ENCODE measurements at regions not wholly inside any gene's neighbourhood (a gene's known extent, or its start where the extent isn't known, plus 50 kb on each side); places are given as distances from the start of the nearest gene placed in this dataset.
"Not testable (repeated sequence)": the region's sequence is repeated elsewhere in the genome, so short reads cannot be mapped to it uniquely, and the experiment has no call there.

DNA sequence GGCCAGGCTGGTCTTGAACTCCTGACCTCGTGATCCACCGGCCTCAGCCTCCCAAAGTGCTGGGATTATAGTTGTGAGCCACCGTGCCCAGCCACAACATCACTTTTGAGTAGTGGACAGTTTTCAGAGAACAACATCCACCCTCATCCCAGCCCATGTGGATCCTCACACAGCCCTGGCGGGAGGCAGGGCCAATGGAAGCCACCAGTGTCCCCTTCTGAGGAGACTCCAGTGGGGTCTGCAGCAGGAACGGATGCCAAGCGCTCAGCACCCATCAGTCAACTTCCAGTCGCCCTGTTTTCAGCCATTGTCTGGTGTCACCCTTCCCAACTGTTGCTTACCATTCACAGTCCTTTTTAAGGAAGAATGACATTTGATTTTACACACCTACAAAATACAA is 302.5 kb downstream of the BCL2L11 start:
- not testable (repeated sequence) for DNase-seq

DNA sequence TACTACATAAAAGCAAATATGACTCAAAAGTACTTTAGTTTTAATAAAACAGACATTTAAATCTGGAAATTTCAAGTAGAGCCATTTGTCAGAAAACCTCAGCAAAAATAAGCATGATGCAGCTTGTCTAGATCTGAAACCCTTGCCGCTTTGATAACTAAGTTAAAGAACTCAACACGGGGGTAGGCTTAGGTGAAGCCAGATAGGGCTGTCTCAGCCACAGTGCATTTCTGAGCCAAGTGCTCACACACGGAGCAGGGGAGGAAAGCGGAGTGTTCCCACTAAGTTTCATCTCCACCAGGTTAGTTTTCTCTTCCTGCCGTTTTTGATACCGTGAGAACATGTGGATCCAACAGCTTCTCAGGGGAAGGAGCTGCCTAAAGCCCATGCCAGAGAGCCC is 303.5 kb downstream of the BCL2L11 start:
- DNase-seq, result not testable (repeated sequence)

DNA sequence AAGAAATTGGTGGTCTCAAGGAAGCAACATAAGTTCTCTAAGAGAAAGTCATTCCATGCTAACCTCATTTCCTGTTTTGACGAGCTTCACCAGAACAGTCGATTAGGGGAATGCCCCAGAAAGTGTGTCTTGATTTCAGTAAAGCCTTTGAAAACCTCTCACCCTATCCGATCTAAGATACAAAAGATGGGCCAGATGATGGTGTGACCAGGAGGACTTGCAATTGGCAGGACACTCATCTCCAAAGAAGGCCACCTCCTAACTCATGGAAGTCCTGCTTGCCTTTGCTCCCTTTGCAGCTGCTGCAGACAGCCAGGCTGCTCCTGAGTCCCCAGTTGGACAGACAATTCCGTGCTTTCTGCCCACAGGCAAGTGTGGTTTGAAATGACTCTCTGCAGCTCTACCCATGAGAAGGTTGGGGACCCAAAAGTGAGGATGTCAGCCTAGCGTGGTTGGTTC is 304.2 kb downstream of the BCL2L11 start:
- DNase-seq, result not testable (repeated sequence)

DNA sequence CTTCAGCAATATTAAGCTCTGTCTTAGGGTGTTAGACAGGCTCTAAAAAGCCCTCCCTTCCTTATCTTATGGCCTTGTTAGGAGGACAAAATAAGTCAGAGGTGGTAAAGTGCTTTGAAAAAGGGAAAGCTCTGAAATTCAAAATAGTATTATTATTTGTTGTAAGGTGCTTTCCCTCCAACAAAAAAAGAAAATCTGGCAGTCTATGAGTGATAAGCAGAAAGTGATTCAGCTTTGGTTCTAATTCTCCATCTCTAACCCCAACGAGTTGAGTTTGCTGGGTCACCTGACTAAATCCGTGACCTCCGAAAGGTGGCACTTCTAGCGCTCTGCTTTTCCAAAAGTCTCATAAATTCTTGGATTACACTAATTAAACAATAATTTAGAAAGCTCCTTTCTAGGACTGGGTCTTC is 305.1 kb downstream of the BCL2L11 start:
- DNase-seq, result not testable (repeated sequence)

DNA sequence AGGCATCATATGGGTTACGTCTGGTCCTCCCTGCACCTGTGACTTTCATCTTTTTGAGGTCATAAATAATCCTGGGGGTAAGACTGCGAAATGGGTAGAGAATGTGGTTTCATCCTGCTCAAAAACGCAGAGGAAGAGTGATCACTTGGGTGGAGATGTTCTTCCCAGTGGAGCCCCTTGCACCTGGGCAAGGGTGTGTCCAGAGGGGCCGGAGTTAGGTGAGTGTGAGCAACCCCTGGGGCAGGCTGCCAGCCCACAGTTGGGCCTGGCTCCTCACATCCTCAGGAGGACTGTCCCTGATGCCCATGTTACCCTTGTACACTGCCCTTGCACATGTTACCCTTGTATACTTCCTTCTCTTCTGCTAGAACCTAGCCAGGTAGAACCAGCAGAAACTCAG is 306.6 kb downstream of the BCL2L11 start:
- DNase-seq, result not testable (repeated sequence)

DNA sequence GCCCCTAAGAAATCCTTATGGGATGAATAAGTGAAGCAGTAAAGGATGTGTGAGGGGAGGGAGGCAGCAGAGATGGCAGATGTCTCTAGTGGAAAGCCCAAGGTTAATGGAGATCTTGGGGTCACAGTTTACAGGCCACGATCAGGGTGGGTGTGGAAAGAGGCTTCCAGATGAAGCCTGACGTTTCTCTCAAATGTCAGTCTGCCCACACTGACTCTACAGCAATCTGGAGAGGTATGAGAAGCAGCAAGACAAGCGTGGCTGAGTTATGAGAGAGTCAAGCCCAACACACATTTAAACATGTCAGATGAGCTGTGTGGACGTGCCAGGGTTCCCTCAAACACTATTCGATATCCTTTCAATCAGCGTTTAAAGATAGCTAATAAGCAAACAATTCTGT is 308.2 kb downstream of the BCL2L11 start:
- DNase-seq, result not testable (repeated sequence)

DNA sequence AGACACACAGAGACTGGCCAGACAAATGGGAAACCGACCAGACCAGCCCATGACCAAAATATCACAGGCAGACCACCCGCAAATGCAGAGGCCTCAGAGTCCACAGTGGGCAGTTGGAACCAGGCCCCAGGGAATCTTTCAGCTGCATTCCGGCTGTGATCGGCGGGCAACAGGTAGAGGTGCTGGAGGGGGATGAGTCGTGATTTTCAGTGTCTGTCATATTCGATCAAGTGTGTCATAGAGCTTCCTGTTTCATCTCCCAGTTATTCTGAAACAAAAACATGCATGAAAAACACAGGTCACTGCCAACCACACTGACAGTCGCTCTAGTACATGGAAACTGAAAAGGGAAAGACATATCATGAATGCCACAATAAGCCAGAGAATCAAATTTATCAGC is 308.6 kb downstream of the BCL2L11 start:
- DNase-seq, result not testable (repeated sequence)

DNA sequence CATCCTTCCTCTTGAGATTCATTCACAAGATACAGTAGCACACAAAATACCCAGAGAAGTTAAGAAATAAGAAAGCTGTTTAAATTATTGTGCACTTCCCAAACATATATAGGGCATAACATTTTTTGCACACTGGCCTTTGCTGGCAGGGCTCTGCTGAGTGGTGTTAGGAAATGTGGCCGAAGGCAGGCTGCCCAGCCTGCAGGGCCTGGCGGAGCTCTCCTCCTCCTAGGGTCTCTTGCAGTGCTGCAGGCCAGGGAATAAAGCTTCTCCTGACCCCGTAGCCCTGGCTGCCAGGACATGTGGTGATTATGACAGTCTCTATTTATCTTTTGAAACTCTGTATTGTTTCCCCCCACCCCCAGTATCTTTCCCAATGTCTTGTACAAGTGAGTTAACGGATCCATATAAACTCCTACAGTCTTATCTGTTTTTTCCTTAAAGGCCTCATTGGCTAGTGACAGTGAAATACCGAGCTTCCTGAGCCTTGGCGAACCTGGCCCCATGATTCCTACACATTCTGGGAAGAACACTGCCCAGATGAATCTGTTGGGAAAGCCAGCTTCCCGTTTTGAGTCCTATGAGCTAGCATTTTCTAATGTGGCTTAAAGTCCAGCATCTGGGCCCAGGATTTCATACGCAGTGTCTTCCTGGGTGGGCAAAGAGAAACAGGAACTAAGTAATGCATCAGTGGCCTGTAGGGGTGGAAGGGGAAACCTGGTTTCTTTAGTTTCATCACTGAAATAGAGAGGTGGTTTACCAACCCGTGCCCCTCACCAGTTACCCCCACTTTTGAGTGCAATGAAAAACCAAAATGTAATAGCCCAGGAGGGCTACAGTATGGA is 310.3 kb downstream of the BCL2L11 start:
- DNase-seq, result not testable (repeated sequence)

DNA sequence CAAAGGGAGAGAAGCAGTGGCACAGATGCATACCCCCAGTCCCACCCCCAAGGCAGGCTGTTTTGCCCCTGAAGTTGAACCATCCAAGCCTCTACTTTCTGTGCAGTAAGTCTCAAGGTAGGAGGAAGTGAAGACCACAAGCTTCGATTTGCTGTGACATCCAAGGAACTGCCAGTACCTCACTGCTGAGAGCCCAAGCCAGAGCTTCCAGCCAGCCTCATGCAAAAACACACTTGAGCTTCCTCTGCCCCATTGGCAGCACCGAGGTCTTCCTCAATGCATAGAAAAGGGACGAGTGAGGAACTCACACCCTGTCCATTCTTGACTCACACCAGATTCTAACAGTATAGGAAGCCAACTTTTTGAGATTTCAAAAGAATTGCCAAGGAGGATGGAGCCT is 311.7 kb downstream of the BCL2L11 start:
- DNase-seq, result not testable (repeated sequence)

DNA sequence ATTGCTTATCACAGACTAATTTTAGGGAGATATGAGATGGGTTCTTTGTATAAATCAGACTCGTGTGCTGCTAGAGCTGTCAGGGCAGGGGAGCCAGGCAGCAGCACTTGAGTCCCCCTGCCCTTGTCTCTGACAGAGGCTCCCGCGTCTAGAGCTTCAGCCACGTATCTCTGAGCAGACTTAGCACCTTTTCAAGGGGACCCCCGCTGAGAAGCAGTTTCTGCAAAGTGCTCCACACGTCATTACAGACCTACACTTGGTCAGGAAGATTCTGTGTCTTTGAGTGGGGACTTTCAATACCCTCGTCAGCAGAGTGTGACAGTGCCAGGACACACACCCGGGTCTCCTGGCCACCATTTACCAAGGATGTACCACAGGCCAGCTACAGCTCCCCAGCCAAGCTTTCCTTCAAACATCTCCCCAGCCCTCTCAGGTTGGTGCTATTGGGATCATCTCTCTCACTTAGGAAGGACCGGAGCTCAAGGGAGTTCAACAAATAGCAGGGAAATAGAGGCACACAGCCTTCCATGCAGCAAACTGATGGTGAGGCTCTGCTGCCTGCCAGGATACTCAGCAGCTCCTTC is 312.3 kb downstream of the BCL2L11 start:
- DNase-seq, result not testable (repeated sequence)

DNA sequence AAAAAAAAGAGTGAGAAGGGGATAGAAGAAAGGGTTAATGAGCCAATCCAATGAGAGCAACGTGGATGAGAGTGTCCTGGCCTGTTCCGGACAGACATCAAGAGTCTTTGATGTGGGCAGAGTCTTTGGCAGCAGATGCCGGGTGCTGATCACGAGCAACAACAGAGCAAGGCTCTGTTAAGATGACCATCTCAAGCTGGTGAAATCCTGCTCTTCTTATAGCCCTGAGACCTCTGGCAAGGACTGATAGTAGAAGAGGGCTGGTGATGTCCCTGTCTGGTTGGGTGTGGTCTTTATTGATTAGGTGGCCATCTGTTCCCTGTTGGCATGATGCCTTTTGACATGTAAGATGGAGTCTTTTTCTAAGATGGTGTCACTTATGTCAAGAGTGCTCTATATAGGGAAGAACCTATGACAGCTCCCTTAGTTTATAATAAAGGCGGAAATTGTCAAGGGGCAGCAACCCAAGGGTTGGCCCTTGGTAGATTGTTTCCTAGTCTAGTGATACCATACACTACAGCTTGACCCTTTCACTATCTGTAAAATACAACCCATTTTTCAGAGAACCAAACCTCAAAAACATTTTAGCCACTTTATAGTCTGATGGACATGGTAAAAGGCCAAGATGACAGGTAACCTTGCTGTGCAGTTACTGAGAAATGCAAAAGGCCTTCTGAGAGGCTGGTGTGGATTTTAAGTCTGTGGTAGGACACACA is 313.3 kb downstream of the BCL2L11 start:
- DNase-seq, result not testable (repeated sequence)

DNA sequence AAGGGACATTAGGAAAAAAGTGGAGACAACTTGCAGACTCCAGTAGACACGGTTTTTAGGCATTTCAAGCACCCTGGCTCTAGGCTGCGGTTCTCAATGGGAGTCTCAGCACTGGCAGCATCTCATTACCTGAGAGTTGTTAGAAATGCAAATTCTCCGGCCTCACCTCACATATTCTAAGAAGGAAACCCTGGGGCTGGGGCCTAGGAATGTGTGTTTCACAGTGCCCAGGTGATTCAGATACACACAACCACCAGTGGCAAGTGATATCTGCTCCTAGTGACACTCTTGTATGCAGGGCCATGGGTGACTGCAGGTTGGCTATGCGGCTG is 313.9 kb downstream of the BCL2L11 start:
- DNase-seq, result not testable (repeated sequence)

DNA sequence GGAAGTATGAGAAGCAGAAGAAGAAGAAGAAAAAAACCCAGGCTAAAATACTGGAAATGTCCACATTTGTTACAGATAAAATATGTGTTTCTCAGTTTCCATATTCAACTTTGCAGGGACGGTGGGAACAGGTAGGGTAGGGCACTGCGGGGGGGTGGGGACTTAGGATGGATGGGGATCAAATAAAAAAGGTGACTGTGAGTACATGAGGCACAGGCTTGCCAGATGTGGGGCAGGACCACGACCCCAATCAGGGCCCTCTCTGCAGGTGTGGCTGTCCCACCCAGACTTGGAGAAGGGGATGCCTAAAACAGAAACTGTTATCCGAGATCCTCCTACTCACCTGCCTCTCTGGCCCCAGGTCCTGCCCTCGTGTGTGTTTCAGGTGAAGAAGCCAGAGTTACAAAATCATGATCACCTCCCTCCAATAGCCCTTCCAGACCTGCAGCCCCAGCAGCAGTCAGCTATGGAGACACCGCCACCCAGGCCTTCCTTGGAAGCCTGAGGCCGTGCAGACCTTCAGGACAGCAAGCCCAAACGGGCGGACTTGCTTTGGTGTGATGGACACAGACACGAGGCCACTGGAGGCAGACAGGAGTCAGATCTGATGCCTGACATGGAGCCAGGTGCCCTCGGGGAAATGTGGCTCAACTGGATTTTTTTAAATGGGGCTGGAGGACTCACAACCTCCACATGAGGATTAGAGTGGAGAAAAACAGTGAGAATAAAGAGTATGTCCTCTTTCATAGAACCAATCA is 315.0 kb downstream of the BCL2L11 start:
- DNase-seq, result not testable (repeated sequence)

DNA sequence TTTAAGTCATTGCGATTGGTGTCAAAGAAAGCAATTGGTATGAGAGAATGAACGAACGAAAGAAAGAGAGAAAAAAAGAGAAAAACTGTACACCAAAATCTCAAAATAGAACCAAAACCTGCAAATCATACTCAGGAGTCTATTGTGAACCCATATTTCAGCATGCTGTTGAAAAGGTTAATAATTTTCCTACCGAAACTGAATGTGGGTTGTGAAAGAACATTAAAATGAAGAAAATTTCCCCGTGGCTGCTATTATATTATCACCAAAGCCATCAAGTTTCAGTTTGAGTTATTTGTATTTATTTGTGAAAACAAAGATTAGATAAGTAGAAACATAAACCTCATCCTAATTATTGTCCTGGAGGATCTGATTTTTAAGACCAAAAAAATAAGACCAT is 315.7 kb downstream of the BCL2L11 start:
- DNase-seq, result not testable (repeated sequence)

DNA sequence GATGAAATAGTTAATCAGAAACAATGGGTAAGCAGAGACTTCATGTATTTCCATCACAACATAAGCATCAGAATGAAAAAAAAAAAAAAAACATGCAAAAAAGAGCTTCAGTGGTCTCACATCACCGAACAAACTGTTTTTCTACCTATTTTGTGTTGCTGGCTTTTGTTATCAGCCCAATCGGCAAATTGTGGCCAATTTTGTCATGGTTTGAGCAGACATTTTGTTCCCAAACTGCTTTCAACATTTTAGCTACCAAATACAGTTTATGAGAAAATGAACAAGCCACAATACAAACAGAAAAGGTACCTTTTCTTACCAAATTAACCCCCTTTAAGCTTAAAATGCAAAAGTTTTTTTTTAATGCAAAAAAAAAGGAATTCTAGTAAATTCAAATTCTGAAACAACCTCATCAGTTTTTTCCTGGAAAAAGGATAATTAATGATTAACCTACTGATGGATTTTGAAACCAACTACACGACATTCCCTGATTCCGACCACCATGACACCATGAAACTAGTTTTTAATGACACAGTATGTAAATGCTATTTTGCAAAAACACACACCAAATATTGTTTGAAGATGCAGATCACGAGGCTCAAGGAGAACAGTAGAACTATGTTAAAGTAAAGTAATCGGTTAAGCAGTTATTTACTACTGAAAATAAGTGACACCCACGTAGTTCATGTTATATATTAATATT is 316.7 kb downstream of the BCL2L11 start:
- not testable (repeated sequence) for DNase-seq

DNA sequence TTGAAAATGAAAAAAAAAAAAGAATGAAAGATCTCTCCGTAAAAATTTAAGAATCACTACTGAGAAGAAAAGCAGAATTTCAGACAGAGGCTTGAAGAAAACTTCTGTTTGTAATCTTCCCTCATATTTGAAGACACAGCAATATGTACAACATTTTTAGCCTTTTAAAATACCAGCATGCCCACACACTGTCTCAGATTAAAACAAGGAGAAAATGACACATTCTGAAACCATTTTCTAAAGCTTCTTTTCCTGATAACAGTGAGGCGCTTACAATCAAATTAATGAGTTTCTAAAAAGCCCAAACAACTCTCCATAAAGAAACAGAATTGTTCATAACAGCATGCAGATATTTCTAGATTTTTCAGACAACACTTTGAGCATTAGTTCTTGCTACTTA is 317.4 kb downstream of the BCL2L11 start:
- DNase-seq, result not testable (repeated sequence)

DNA sequence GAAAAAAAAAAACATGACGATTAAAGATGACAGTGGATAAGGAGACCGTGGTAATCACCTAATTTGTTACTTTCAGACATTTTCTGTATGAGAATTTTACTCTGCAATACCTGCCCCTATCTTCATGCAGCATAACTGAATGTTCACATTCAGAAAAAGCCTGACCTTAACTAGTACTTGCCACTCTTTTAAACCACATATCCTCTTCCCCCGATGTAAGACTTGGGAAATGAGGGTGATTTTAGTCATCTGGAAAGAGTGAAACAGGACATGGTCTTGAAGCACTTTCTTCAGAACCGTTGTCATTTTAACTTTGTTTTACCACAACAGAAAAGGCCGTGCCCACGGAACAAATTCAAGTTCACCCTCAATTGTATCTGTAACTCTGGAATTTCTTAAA is 318.5 kb downstream of the BCL2L11 start:
- not testable (repeated sequence) for DNase-seq

DNA sequence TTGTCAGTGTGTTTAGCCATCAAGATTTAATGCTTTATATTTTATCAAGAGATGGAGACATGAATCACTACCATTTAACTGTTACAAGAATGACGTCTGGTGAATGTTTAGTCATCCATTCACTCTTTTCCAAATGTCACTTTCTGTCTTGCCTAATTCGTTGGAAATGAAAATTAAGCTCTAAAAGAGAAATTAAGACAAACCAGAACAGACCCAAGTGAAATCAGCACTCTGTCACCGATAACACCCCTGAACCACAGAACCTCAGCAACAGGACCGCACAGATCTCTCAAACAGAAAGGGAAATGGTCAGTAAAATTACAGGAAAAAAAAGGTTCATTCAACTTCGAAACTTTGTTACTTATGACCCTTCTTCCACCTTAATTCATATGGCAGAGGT is 320.9 kb downstream of the BCL2L11 start:
- DNase-seq, result not testable (repeated sequence)

DNA sequence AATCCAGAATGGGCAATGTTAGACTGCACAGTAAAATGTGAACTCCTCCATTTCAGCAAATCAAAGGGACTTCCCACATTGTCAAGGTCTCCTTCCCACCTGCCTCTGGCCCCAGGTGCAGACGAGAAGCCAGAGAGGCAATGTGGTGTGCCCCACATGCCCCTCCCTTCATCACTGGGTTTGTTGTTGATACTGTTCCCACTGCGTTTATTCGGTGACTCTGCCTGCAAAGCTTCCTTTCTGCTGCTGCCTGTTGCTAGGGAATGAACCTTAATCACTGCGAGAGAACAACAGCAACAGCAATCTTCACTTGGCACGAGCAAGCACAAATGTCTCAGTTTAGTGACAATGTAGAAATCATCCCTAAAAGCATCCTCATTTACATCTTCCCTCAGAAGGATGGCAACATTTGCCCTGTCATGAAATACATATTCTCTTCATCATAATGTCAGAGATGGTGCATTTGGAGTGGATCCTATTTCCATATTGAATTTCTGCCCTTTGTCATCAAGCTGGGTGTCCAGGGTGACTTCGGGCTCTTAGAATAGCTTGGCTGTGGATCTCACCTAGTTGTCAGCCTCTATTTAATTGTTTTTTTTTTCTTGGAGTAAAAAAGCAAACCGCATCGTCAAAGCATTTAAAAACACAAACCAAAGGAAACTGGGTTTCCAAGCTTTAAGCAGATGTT is 322.2 kb downstream of the BCL2L11 start:
- DNase-seq, result not testable (repeated sequence)

DNA sequence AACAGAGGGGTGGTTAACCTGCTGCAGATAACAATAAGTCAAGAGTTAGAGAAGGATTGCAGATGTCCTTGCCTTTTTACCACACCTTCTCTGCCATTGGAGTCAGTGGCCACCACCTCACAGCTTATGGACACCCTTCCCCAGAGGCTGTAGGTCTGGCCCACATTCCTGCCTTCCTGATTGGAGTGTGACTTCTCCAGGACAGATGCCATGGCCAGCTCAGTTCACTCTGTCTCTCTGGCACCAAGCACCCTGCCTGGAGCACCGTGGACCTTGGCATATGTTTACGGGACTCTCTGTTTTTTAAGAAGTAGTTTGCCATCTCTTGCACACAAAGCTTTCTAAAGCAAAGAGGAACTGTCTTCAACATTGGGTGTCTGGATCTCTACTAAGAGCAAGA is 323.8 kb downstream of the BCL2L11 start:
- DNase-seq, result not testable (repeated sequence)
